Smooth muscle cell (in vitro differentiated cells): ENCODE measurements at regions not wholly inside any gene's neighbourhood (a gene's known extent, or its start where the extent isn't known, plus 50 kb on each side); places are given as distances from the start of the nearest gene placed in this dataset.

Source experiments
- DNase-seq: peaks from one replicate; lab custom pipeline; 2025; ENCODE audit not compliant: unreplicated experiment; lab: John Stamatoyannopoulos, UW
- H2AFZ ChIP-seq: fragments of 200-600 bp; sonication (generic); 2 replicates; pipeline ENCODE4 v1.6.0; 2016; ENCODE audit warnings: antibody characterized with exemption, low read depth, mild to moderate bottlenecking
- H3F3A ChIP-seq: fragments of 200-600 bp; sonication (generic); 2 replicates; pipeline ENCODE4 v1.6.0; 2017; ENCODE audit warnings: antibody characterized with exemption, low read depth
- H3K27ac ChIP-seq: fragments of 200-600 bp; sonication (generic); 2 replicates; pipeline ENCODE4 v1.5.1; 2016; ENCODE audit warnings: low read depth, mild to moderate bottlenecking
- H3K27me3 ChIP-seq: fragments of 200-600 bp; sonication (generic); 2 replicates; pipeline ENCODE4 v1.6.1; 2016; ENCODE audit warnings: low read depth, mild to moderate bottlenecking
- H3K36me3 ChIP-seq: fragments of 200-600 bp; sonication (generic); 2 replicates; pipeline ENCODE4 v1.5.1; 2016; ENCODE audit warnings: low read depth
- H3K4me1 ChIP-seq: fragments of 200-600 bp; sonication (generic); 2 replicates; pipeline ENCODE4 v1.5.1; 2016; ENCODE audit warnings: low read depth
- H3K4me2 ChIP-seq: fragments of 200-600 bp; sonication (generic); 2 replicates; pipeline ENCODE4 v1.6.0; 2016; ENCODE audit warnings: mild to moderate bottlenecking
- H3K4me3 ChIP-seq: fragments of 200-600 bp; sonication (generic); 2 replicates; pipeline ENCODE4 v1.5.1; 2016; ENCODE audit warnings: mild to moderate bottlenecking
- H3K79me2 ChIP-seq: fragments of 200-600 bp; sonication (generic); 2 replicates; pipeline ENCODE4 v1.6.0; 2016; ENCODE audit warnings: low read depth, mild to moderate bottlenecking
- H3K9ac ChIP-seq: fragments of 200-600 bp; sonication (generic); 2 replicates; pipeline ENCODE4 v1.6.0; 2016; ENCODE audit warnings: low read depth
- H3K9me3 ChIP-seq: fragments of 200-600 bp; sonication (generic); replicated peaks from 2 replicates; pipeline ENCODE4 v1.5.1; 2016; ENCODE audit warnings: low read depth
- H4K20me1 ChIP-seq: fragments of 200-600 bp; sonication (generic); 2 replicates; pipeline ENCODE4 v1.6.0; 2016; ENCODE audit warnings: low read depth
- CTCF ChIP-seq: fragments of 200-600 bp; sonication (generic); IDR thresholded peaks from 2 replicates; pipeline ENCODE4 v1.5.1; 2017; ENCODE audit warnings: borderline replicate concordance, mild to moderate bottlenecking, antibody characterized with exemption; ENCODE audit not compliant: insufficient read depth, poor library complexity, severe bottlenecking
- WGBS: methylation state at CpG from one replicate; pipeline ENCODE4 v1.1.7; 2016; ENCODE audit warnings: low lambda C conversion rate; 5-methylcytosine and 5-hydroxymethylcytosine counted together

GRCh38 chr12:33265900-33266299 is 173.7 kb downstream of the SYT10 start:
- Histone ChIP-seq H3K27ac (no peak overlapping the region), H3F3A (no peaks in the 10 kb centered on the region), H3K79me2 (no peaks in the 10 kb centered on the region), H3K27me3 (no peaks in the 10 kb centered on the region), H3K4me1 (no peaks in the 10 kb centered on the region), H4K20me1 (no peaks in the 10 kb centered on the region), H2AFZ (peak overlapping the region; percentile 36), H3K9me3 (no peaks in the 10 kb centered on the region), H3K36me3 (no peaks in the 10 kb centered on the region), H3K4me2 (no peak overlapping the region), H3K4me3 (no peak overlapping the region), H3K9ac (no peak overlapping the region)
- DNase-seq, result no peak
- 79% methylated on average over 2 of the region's 2 CpGs for WGBS
- no peak for TF ChIP-seq CTCF

- Histone ChIP-seq H3K4me3 (no peak overlapping the region), H3K4me1 (no peaks in the 10 kb centered on the region), H3F3A (no peaks in the 10 kb centered on the region), H3K9me3 (no peaks in the 10 kb centered on the region), H4K20me1 (no peaks in the 10 kb centered on the region), H2AFZ (no peak overlapping the region), H3K27ac (no peak overlapping the region), H3K79me2 (no peaks in the 10 kb centered on the region), H3K4me2 (no peak overlapping the region), H3K9ac (no peak overlapping the region), H3K27me3 (no peaks in the 10 kb centered on the region), H3K36me3 (no peaks in the 10 kb centered on the region)
- no peak for TF ChIP-seq CTCF
- 84% methylated on average over 1 of the region's 1 CpG for WGBS
- no peak for DNase-seq
Observed at GRCh38 chr12:33265033-33265731, 174.4 kb downstream of the SYT10 start.

DNA sequence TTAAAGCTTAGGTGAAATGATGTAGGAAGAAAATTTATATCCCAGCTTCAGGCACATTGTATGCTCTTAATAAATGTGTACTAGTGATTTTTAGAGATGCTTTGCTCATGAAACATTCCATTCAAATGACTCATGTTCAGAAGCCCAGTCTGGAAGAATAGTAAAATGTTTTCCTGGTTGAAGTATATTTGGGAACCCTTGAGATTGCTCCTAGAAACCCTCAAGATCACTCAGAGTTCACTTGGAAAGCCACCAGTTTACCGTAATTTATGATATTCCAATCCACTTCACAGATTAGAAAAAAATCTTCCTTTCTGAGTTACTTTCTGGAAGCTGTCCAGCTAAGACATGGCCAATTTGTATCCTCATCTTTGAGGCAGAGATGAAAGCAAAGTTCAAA is 186.4 kb downstream of the SYT10 start:
- Histone ChIP-seq H2AFZ (no peak overlapping the region), H3K9ac (no peak overlapping the region), H3K4me1 (no peaks in the 10 kb centered on the region), H4K20me1 (no peaks in the 10 kb centered on the region), H3K4me2 (no peak overlapping the region), H3K36me3 (no peaks in the 10 kb centered on the region), H3K27ac (no peak overlapping the region), H3K4me3 (no peak overlapping the region), H3F3A (no peaks in the 10 kb centered on the region), H3K79me2 (no peaks in the 10 kb centered on the region), H3K27me3 (no peaks in the 10 kb centered on the region), H3K9me3 (no peaks in the 10 kb centered on the region)
- WGBS, result 84% methylated on average over 1 of the region's 1 CpG
- no peak for DNase-seq
- TF ChIP-seq CTCF, result no peak

DNA sequence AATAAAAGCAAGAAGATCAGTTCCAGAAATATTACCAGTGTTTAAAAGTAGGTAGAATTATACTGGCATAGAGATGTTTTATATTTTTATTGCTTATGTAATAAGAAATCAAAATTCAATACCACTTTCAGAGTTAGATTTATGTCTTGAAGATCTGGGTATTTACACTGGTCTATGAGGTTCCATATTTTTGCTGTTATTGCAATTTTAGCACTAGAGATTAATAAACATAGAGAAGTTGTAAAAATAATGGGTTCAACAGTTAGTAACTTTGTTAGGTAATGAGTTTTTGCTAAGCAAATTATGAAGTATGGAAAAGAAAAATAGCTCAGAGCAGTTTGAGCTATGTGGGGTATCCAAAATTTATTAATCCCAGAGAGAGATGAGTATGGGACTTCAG is 188.1 kb downstream of the SYT10 start:
- Histone ChIP-seq H3K27ac (no peak overlapping the region), H2AFZ (no peak overlapping the region), H3K36me3 (no peaks in the 10 kb centered on the region), H3K9ac (no peak overlapping the region), H3K4me2 (no peak overlapping the region), H4K20me1 (no peaks in the 10 kb centered on the region), H3F3A (no peaks in the 10 kb centered on the region), H3K4me1 (no peaks in the 10 kb centered on the region), H3K27me3 (no peaks in the 10 kb centered on the region), H3K4me3 (no peak overlapping the region), H3K79me2 (no peaks in the 10 kb centered on the region), H3K9me3 (no peaks in the 10 kb centered on the region)
- no peak for DNase-seq
- no peak for TF ChIP-seq CTCF
